ENCODE measurements at regions not wholly inside any gene's neighbourhood (a gene's known extent, or its start where the extent isn't known, plus 50 kb on each side); places are given as distances from the start of the nearest gene placed in this dataset.

DNA sequence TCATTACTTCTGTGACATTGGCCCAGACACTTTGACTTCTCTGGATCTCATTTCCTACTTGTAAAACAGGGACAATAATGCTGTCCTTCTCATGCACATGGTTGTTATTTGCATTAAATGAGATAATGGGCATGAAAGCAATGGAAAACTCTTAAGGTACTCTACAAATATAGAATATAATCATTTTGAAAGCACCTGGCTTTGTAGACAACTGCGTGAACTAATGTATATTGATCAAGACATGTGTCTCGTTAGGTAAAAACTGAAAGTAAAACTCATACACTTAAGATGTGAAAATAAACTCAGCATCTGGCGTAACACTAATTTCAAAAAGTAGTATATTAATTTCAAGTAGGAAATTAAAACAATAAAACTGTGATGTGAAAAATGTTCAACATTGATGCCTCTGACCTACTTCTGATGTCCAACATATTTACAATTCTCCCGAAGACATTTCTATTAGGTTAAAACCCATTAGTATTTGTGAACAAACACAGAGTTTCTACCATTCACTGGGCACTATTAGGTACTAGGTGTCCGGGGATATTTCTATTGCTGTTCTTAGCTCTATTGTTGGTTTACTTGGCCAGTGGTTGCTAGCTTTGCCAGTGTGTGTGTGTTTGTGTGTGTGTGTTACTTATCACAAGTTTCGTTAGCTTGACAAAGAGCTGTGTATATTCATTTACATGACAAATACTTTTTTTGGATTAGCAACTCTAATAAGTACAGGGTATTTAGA lies 220.5 kb downstream of the KCNRG start:
- intact Hi-C loops (cut with DNase I), result no loop called here
- Histone ChIP-seq H3K36me3 (no peaks in the 10 kb centered on the region), H3K9me3 (no peaks in the 10 kb centered on the region), H3K27ac (no peak overlapping the region), H3K4me1 (no peaks in the 10 kb centered on the region), H3K4me3 (no peak overlapping the region), H3K27me3 (no peaks in the 10 kb centered on the region)
- TF ChIP-seq POLR2A (IDR thresholded peaks at IDR 0.05) (no peak), POLR2AphosphoS5 (IDR thresholded peaks at IDR 0.05; ENCODE audit: insufficient read depth in 1 of 2, low read depth in 1 of 2) (no peak)
- TF ChIP-seq, protein P1, sequence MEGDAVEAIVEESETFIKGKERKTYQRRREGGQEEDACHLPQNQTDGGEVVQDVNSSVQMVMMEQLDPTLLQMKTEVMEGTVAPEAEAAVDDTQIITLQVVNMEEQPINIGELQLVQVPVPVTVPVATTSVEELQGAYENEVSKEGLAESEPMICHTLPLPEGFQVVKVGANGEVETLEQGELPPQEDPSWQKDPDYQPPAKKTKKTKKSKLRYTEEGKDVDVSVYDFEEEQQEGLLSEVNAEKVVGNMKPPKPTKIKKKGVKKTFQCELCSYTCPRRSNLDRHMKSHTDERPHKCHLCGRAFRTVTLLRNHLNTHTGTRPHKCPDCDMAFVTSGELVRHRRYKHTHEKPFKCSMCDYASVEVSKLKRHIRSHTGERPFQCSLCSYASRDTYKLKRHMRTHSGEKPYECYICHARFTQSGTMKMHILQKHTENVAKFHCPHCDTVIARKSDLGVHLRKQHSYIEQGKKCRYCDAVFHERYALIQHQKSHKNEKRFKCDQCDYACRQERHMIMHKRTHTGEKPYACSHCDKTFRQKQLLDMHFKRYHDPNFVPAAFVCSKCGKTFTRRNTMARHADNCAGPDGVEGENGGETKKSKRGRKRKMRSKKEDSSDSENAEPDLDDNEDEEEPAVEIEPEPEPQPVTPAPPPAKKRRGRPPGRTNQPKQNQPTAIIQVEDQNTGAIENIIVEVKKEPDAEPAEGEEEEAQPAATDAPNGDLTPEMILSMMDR (IDR thresholded peaks at IDR 0.05), result no peak
- no peak for DNase-seq (ENCODE audit: extremely low spot score in 2 of 2)

DNA sequence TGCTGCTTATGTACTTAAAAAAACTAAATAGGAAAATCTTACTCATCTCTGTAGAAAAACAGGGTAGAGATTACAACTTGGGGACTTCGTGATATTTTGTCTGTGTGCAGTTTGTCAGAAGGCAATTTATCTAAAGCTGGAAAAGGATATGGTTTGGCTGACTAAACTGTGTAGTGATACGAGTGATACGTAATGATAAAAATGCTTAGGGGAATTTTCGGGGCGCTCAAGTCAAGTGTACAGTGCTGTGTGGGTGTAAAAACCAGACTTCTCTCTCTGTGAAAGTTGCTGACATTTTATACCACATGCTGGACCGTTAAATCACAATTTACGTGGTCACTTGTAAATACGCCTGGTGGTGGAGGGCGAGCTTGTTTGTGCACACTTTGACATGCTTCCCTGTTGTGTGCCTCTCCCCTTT lies 221.7 kb downstream of the KCNRG start:
- Histone ChIP-seq H3K36me3 (no peaks in the 10 kb centered on the region), H3K4me1 (no peaks in the 10 kb centered on the region), H3K27ac (no peak overlapping the region), H3K27me3 (no peaks in the 10 kb centered on the region), H3K9me3 (no peaks in the 10 kb centered on the region), H3K4me3 (no peak overlapping the region)
- DNase-seq (ENCODE audit: extremely low spot score in 2 of 2), result no peak
- TF ChIP-seq POLR2AphosphoS5 (IDR thresholded peaks at IDR 0.05; ENCODE audit: insufficient read depth in 1 of 2, low read depth in 1 of 2) (no peak), POLR2A (IDR thresholded peaks at IDR 0.05) (no peak)
- TF ChIP-seq, protein P1 (IDR thresholded peaks at IDR 0.05), result no peak
- intact Hi-C loops (cut with DNase I), result no loop called here

DNA sequence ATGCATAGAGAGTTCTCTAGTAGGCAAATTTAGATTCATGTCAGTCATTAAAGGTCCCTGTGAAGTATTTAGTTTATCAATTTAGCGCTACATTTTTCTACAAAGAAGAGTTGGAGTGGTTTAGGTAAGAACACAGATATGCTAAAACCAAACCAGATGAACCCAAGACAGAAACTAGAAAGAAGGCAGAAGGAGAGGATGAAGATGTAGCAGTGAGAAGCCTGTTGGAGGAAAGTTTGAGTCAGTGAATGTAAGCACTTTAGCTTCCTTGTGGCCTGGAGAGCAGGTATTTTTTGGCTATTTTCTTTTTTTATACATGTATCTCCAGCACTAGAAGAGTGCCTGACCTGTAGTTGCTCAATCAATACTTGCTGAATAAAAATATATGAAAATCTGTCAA lies 223.7 kb downstream of the KCNRG start:
- Histone ChIP-seq H3K36me3 (no peaks in the 10 kb centered on the region), H3K27ac (no peak overlapping the region), H3K9me3 (no peaks in the 10 kb centered on the region), H3K4me1 (peaks cover 2% of the 10 kb centered on the region), H3K4me3 (no peak overlapping the region), H3K27me3 (no peaks in the 10 kb centered on the region)
- TF ChIP-seq POLR2A (IDR thresholded peaks at IDR 0.05) (no peak), POLR2AphosphoS5 (IDR thresholded peaks at IDR 0.05; ENCODE audit: insufficient read depth in 1 of 2, low read depth in 1 of 2) (no peak)
- TF ChIP-seq, protein P1 (IDR thresholded peaks at IDR 0.05), result no peak
- no peak for DNase-seq (ENCODE audit: extremely low spot score in 2 of 2)
- intact Hi-C loops (cut with DNase I), result no loop called here

DNA sequence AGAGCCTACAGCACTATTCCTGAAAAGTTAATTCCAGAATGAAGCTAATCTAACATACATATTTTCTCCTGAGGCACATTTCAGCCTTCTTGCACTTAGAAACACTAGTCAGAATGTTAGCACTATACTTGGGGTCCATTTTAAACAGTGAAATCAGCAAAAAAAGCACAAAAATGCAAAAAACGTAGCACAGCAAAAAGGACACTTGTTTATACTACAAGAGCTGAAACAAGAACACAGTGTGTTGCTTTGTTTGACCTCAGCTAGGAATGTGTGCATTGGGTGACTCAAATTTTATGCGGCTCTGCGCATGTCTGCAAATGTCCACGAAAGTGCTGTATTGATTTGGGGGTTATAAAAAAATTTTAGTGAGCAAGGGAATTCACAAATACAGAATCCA lies 226.2 kb downstream of the KCNRG start:
- no peak for DNase-seq (ENCODE audit: extremely low spot score in 2 of 2)
- no peak overlapping the region for H3K27ac ChIP-seq
- peaks cover 18% of the 10 kb centered on the region for H3K4me1 ChIP-seq
- H3K4me3 ChIP-seq, result no peak overlapping the region
- no peaks in the 10 kb centered on the region for H3K36me3 ChIP-seq
- no peaks in the 10 kb centered on the region for H3K27me3 ChIP-seq
- no peaks in the 10 kb centered on the region for H3K9me3 ChIP-seq
- TF ChIP-seq, protein P1 (IDR thresholded peaks at IDR 0.05), result no peak
- no peak for TF ChIP-seq POLR2A (IDR thresholded peaks at IDR 0.05)
- no peak for TF ChIP-seq POLR2AphosphoS5 (IDR thresholded peaks at IDR 0.05; ENCODE audit: insufficient read depth in 1 of 2, low read depth in 1 of 2)
- intact Hi-C loops (cut with DNase I), result no loop called here

DNA sequence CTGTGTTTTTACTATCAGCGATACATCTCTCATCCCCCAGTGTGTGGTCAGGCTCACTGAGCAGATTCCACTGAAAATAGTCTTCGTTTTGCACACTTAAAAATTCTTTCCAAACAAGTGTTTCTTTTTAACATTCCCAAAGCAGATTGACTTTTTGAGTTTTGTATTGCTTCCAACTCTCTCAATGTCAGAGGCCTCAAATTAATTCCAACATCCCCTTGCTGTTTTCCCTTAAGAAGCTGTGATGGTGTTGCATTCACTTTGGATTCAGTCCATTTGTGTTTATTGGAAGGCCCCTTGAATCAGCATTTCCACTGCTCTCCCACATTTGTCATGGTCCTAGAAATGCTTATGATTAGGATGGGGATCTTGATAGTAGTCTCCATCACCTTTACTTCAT lies 228.7 kb downstream of the KCNRG start:
- no peaks in the 10 kb centered on the region for H3K36me3 ChIP-seq
- intact Hi-C loops (cut with DNase I), result no loop called here
- DNase-seq (ENCODE audit: extremely low spot score in 2 of 2), result no peak
- TF ChIP-seq POLR2A (IDR thresholded peaks at IDR 0.05), result no peak
- TF ChIP-seq, protein P1 (IDR thresholded peaks at IDR 0.05), result no peak
- TF ChIP-seq POLR2AphosphoS5 (IDR thresholded peaks at IDR 0.05; ENCODE audit: insufficient read depth in 1 of 2, low read depth in 1 of 2), result no peak
- peaks cover 18% of the 10 kb centered on the region for H3K4me1 ChIP-seq
- no peak overlapping the region for H3K4me3 ChIP-seq
- no peaks in the 10 kb centered on the region for H3K27me3 ChIP-seq
- no peaks in the 10 kb centered on the region for H3K9me3 ChIP-seq
- H3K27ac ChIP-seq, result no peak overlapping the region

All from vagina (tissue), 2 donors.